HT-29 (cell line): ENCODE measurements at regions not wholly inside any gene's neighbourhood (a gene's known extent, or its start where the extent isn't known, plus 50 kb on each side); places are given as distances from the start of the nearest gene placed in this dataset. TPM values are rescaled to one million over a fixed set of nuclear protein-coding genes. Genes with fewer than 3 reads are reported as not detected.

Experiments
- small RNA-seq: library from RNA; depleted of rRNA; stranded (forward); fragments of <200 nt; gene quantifications from one replicate; pipeline ENCODE3, GENCODE V24; 2014

Small RNA genes lying in the stretch of these regions (small RNA-seq; reads per million reads assigned to genes)
- not detected for gene RNU6-1066P
